Glutamatergic neuron (in vitro differentiated cells): ENCODE measurements at regions not wholly inside any gene's neighbourhood (a gene's known extent, or its start where the extent isn't known, plus 50 kb on each side); places are given as distances from the start of the nearest gene placed in this dataset.

ENCODE experiments used
- DNase-seq: peaks from one replicate; pipeline ENCODE4 v3.0.0; 2022
- H3K27ac Mint-ChIP-seq: one replicate; pipeline ENCODE4 v1.8.0; 2020; ENCODE audit warnings: mild to moderate bottlenecking, mixed read lengths, inconsistent platforms; ENCODE audit not compliant: unreplicated experiment
- H3K27me3 Mint-ChIP-seq: one replicate; pipeline ENCODE4 v1.8.0; 2020; ENCODE audit warnings: mild to moderate bottlenecking, moderate library complexity, mixed read lengths, inconsistent platforms; ENCODE audit not compliant: unreplicated experiment
- H3K36me3 Mint-ChIP-seq: one replicate; pipeline ENCODE4 v1.8.0; 2020; ENCODE audit warnings: mild to moderate bottlenecking, mixed read lengths, inconsistent platforms; ENCODE audit not compliant: unreplicated experiment
- H3K4me1 Mint-ChIP-seq: one replicate; pipeline ENCODE4 v1.8.0; 2020; ENCODE audit warnings: mild to moderate bottlenecking, low read depth, mixed read lengths, inconsistent platforms; ENCODE audit not compliant: unreplicated experiment
- H3K4me3 Mint-ChIP-seq: one replicate; pipeline ENCODE4 v1.8.0; 2020; ENCODE audit warnings: mild to moderate bottlenecking, mixed read lengths, inconsistent platforms; ENCODE audit not compliant: unreplicated experiment
- H3K9me3 Mint-ChIP-seq: one replicate; pipeline ENCODE4 v1.8.0; 2020; ENCODE audit warnings: mild to moderate bottlenecking, moderate library complexity, mixed read lengths, inconsistent platforms; ENCODE audit not compliant: unreplicated experiment
- CTCF ChIP-seq: fragments of 200-600 bp; sonication (generic); IDR thresholded peaks from one replicate; pipeline ENCODE4 v1.5.0; 2021; ENCODE audit not compliant: partially characterized antibody, unreplicated experiment

DNA sequence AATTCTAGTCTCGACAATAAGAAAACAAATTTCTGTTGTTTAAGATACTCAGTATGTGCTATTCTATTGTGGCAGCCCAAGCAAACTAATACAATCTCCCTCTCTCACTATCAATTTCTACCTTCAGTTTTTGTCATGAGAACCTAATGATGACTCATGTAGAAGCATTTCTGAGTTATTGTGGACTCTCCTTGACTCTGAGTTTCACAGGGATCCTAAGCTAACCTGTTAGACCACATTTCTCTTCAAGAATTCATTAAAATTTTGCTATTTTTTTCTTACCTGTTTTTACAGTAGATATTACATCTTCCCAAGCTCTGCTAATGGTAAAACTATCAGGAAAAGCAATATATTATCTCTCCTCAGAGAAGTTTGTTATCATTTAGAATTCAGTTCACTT, 599.1 kb upstream of the TYRP1 start:
- Mint-ChIP-seq H3K27me3 (no peaks in the 10 kb centered on the region), H3K27ac (no peak overlapping the region), H3K4me3 (no peak overlapping the region), H3K36me3 (no peaks in the 10 kb centered on the region), H3K9me3 (no peaks in the 10 kb centered on the region), H3K4me1 (no peaks in the 10 kb centered on the region)
- TF ChIP-seq CTCF: no peak
- no peak for DNase-seq

GRCh38 chr9:12095931-12096330, 597.3 kb upstream of the TYRP1 start:
- Mint-ChIP-seq H3K27me3 (no peaks in the 10 kb centered on the region), H3K27ac (no peak overlapping the region), H3K9me3 (peaks cover 2% of the 10 kb centered on the region), H3K36me3 (no peaks in the 10 kb centered on the region), H3K4me1 (no peaks in the 10 kb centered on the region), H3K4me3 (no peak overlapping the region)
- no peak for DNase-seq
- TF ChIP-seq CTCF: no peak

GRCh38 chr9:12133416-12133815, 559.8 kb upstream of the TYRP1 start:
- Mint-ChIP-seq H3K4me1 (no peaks in the 10 kb centered on the region), H3K27ac (no peak overlapping the region), H3K9me3 (no peaks in the 10 kb centered on the region), H3K4me3 (no peak overlapping the region), H3K36me3 (no peaks in the 10 kb centered on the region), H3K27me3 (no peaks in the 10 kb centered on the region)
- TF ChIP-seq CTCF: no peak
- no peak for DNase-seq

- Mint-ChIP-seq H3K27me3 (no peaks in the 10 kb centered on the region), H3K27ac (no peak overlapping the region), H3K9me3 (peaks cover 1% of the 10 kb centered on the region), H3K4me3 (no peak overlapping the region), H3K4me1 (no peaks in the 10 kb centered on the region), H3K36me3 (peaks cover 10% of the 10 kb centered on the region)
- no peak for DNase-seq
- no peak for TF ChIP-seq CTCF
Measured at GRCh38 chr9:12141422-12141821, 551.8 kb upstream of the TYRP1 start.

DNA sequence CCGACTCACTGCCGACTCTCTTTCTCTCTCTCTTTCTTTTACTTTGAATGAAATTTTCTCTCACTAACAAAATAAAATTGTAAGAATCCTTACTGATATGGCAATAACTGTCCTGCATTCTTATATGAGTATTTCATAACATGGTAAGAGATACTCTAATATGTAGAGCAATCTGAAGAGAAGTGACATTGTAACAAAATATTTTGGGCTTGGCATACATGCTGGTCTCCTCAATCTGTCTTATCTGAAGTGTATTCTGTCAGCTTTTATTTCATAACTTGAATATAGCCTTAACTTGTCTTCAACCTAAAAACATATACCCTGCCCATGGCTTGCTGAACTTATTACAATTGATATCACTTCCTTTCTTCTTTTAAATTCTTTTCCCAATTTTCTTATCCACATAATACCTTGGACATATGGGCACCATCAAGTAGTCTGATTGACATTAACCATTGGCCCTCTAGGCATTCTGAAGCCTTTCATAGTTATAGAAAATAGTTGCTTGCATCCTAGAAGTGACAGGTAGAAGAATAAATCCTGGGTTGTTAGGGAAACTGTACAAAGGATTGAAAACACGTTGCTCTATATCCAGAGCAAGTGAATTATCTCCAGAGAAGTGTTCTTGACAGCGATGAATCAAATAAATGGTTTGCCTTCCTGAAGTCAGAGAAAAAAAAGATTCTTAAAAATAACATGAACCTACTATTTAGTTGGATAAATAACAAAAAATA, 537.6 kb upstream of the TYRP1 start:
- no peak overlapping the region for H3K4me3 Mint-ChIP-seq
- H3K36me3 Mint-ChIP-seq: no peaks in the 10 kb centered on the region
- TF ChIP-seq CTCF: no peak
- H3K27ac Mint-ChIP-seq: no peak overlapping the region
- DNase-seq: no peak
- H3K9me3 Mint-ChIP-seq: no peaks in the 10 kb centered on the region
- peaks cover 2% of the 10 kb centered on the region for H3K27me3 Mint-ChIP-seq
- H3K4me1 Mint-ChIP-seq: no peaks in the 10 kb centered on the region
